H9 (cell line): ENCODE measurements at regions not wholly inside any gene's neighbourhood (a gene's known extent, or its start where the extent isn't known, plus 50 kb on each side); places are given as distances from the start of the nearest gene placed in this dataset.

Experiments used
- DNase-seq: peaks from one replicate; pipeline ENCODE4 v3.0.0-alpha.2; 2017
- H2AFZ ChIP-seq: one replicate; pipeline ENCODE4 v1.6.1; 2013; ENCODE audit warnings: mild to moderate bottlenecking, low read length, control low read depth, moderate library complexity
- H2AK5ac ChIP-seq: 2 replicates; pipeline ENCODE4 v1.6.1; 2013; ENCODE audit warnings: low read length, control low read depth, mixed read lengths; ENCODE audit not compliant: insufficient read length
- H2BK120ac ChIP-seq: one replicate; pipeline ENCODE4 v1.6.1; 2013; ENCODE audit warnings: low read depth, mild to moderate bottlenecking, low read length, control low read depth, inconsistent platforms; ENCODE audit not compliant: poor library complexity, severe bottlenecking
- H2BK12ac ChIP-seq: 2 replicates; pipeline ENCODE4 v1.6.1; 2013; ENCODE audit warnings: low read length, control low read depth, mixed read lengths, low read depth; ENCODE audit not compliant: insufficient read length
- H2BK15ac ChIP-seq: 2 replicates; pipeline ENCODE4 v1.6.1; 2013; ENCODE audit warnings: low read depth, low read length, control low read depth
- H2BK20ac ChIP-seq: one replicate; pipeline ENCODE4 v1.6.1; 2013; ENCODE audit warnings: low read depth, mild to moderate bottlenecking, low read length, control low read depth, inconsistent platforms; ENCODE audit not compliant: poor library complexity, severe bottlenecking
- H2BK5ac ChIP-seq: 2 replicates; pipeline ENCODE4 v1.6.1; 2013; ENCODE audit warnings: low read length, control low read depth, mixed read lengths; ENCODE audit not compliant: insufficient read length
- H3K14ac ChIP-seq: 2 replicates; pipeline ENCODE4 v1.6.1; 2013; ENCODE audit warnings: low read length, control low read depth; ENCODE audit not compliant: insufficient read depth
- H3K18ac ChIP-seq: 2 replicates; pipeline ENCODE4 v1.6.1; 2013; ENCODE audit warnings: low read depth, mild to moderate bottlenecking, mixed read lengths, low read length, control low read depth; ENCODE audit not compliant: insufficient read length
- H3K23ac ChIP-seq: 2 replicates; pipeline ENCODE4 v1.6.1; 2013; ENCODE audit warnings: low read length, control low read depth, mixed read lengths, low read depth; ENCODE audit not compliant: insufficient read length
- H3K23me2 ChIP-seq: 2 replicates; pipeline ENCODE4 v1.6.1; 2013; ENCODE audit warnings: low read depth, mild to moderate bottlenecking, mixed read lengths, low read length, control low read depth; ENCODE audit not compliant: insufficient read length, poor library complexity, severe bottlenecking
- H3K27ac ChIP-seq: 2 replicates; pipeline ENCODE4 v1.5.1; 2013; ENCODE audit warnings: low read length, control low read depth, mixed read lengths, low read depth; ENCODE audit not compliant: insufficient read length
- H3K27me3 ChIP-seq: 2 replicates; pipeline ENCODE4 v1.6.1; 2013; ENCODE audit warnings: low read length, control low read depth, inconsistent platforms; ENCODE audit not compliant: insufficient read depth
- H3K4ac ChIP-seq: 2 replicates; pipeline ENCODE4 v1.6.1; 2013; ENCODE audit warnings: low read depth, mild to moderate bottlenecking, control low read depth, inconsistent platforms, low read length, moderate library complexity
- H3K4me1 ChIP-seq: 2 replicates; pipeline ENCODE4 v1.6.1; 2013; ENCODE audit warnings: low read length, control low read depth, inconsistent platforms; ENCODE audit not compliant: insufficient read depth
- H3K4me2 ChIP-seq: 2 replicates; pipeline ENCODE4 v1.6.1; 2013; ENCODE audit warnings: low read length, control low read depth, mixed read lengths; ENCODE audit not compliant: insufficient read length, insufficient read depth
- H3K56ac ChIP-seq: 2 replicates; pipeline ENCODE4 v1.6.1; 2013; ENCODE audit warnings: low read depth, mild to moderate bottlenecking, mixed read lengths, low read length, control low read depth; ENCODE audit not compliant: insufficient read length
- H3K79me1 ChIP-seq: 2 replicates; pipeline ENCODE4 v1.6.1; 2013; ENCODE audit warnings: low read depth, mild to moderate bottlenecking, moderate library complexity, low read length, control low read depth, inconsistent platforms; ENCODE audit not compliant: insufficient read depth, poor library complexity, severe bottlenecking
- H3K79me2 ChIP-seq: 2 replicates; pipeline ENCODE4 v1.6.1; 2013; ENCODE audit warnings: low read length, control low read depth, inconsistent platforms; ENCODE audit not compliant: insufficient read depth
- H3K9ac ChIP-seq: 2 replicates; pipeline ENCODE4 v1.6.1; 2013; ENCODE audit warnings: low read length, control low read depth, mixed read lengths; ENCODE audit not compliant: insufficient read length; ENCODE audit errors: extremely low read depth
- H3K9me3 ChIP-seq: one replicate; pipeline ENCODE4 v1.6.1; 2013; ENCODE audit warnings: low read depth, low read length, inconsistent platforms; ENCODE audit not compliant: control insufficient read depth
- H3T11ph ChIP-seq: one replicate; pipeline ENCODE4 v1.6.1; 2013; ENCODE audit warnings: mild to moderate bottlenecking, low read length, control low read depth, inconsistent platforms
- H4K20me1 ChIP-seq: one replicate; pipeline ENCODE4 v1.6.1; 2013; ENCODE audit not compliant: control insufficient read depth, insufficient read length, insufficient read depth
- H4K5ac ChIP-seq: 2 replicates; pipeline ENCODE4 v1.6.1; 2013; ENCODE audit warnings: low read depth, mild to moderate bottlenecking, mixed read lengths, low read length, control low read depth; ENCODE audit not compliant: insufficient read length
- H4K8ac ChIP-seq: replicated peaks from 2 replicates; pipeline ENCODE4 v1.6.1; 2013; ENCODE audit warnings: low read length, control low read depth, mixed read lengths, low read depth; ENCODE audit not compliant: insufficient read length
- H4K91ac ChIP-seq: 2 replicates; pipeline ENCODE4 v1.6.1; 2013; ENCODE audit warnings: low read depth, mild to moderate bottlenecking, moderate library complexity, mixed read lengths, low read length, control low read depth; ENCODE audit not compliant: insufficient read length
- H3K27ac Mint-ChIP-seq, 3 experiments: 2 replicates in 2 of 3; 3 replicates in 1 of 3; pipeline ENCODE4 v1.8.0; 2020 to 2021; ENCODE audit warnings: mixed read lengths in 3 of 3, mild to moderate bottlenecking in 1 of 3, moderate library complexity in 1 of 3
- H3K27me3 Mint-ChIP-seq: 2 replicates; pipeline ENCODE4 v1.8.0; 2021; ENCODE audit warnings: low read depth, mild to moderate bottlenecking, moderate library complexity, mixed read lengths
- H3K36me3 Mint-ChIP-seq, 3 experiments: 2 replicates in 2 of 3; 3 replicates in 1 of 3; pipeline ENCODE4 v1.8.0; 2020 to 2021; ENCODE audit warnings: low read depth in 3 of 3, mixed read lengths in 3 of 3; ENCODE audit not compliant: insufficient read depth in 1 of 3
- H3K4me1 Mint-ChIP-seq, 2 experiments: 2 replicates each; pipeline ENCODE4 v1.8.0; 2020; ENCODE audit warnings: mixed read lengths in 2 of 2
- H3K4me3 Mint-ChIP-seq, 2 experiments: 2 replicates in 1 of 2; 3 replicates in 1 of 2; pipeline ENCODE4 v1.8.0; 2020 to 2021; ENCODE audit warnings: mild to moderate bottlenecking in 2 of 2, mixed read lengths in 2 of 2, moderate library complexity in 1 of 2
- H3K9me3 Mint-ChIP-seq, 2 experiments: 2 replicates in 1 of 2; 3 replicates in 1 of 2; pipeline ENCODE4 v1.8.0; 2020; ENCODE audit warnings: mild to moderate bottlenecking in 2 of 2, mixed read lengths in 2 of 2, moderate library complexity in 1 of 2
- CTCF ChIP-seq: fragments of 200-600 bp; sonication (generic); conservative IDR thresholded peaks from 3 replicates; pipeline ENCODE4 v1.8.0; 2021; ENCODE audit warnings: antibody characterized with exemption, mild to moderate bottlenecking
- WGBS: extraction: QIAGEN DNeasy Blood & Tissue Kit; methylation state at CpG from one replicate; pipeline ENCODE4 v1.1.7; 2013; ENCODE audit warnings: missing lambda C conversion rate, low lambda C conversion rate, mixed read lengths; ENCODE audit not compliant: insufficient read length; ENCODE audit errors: extremely low coverage; 5-methylcytosine and 5-hydroxymethylcytosine counted together

GRCh38 chr4:91830681-91831395 lies 472.9 kb upstream of the GRID2 start:
- Histone ChIP-seq H3K4ac (no peak overlapping the region), H3K79me2 (no peaks in the 10 kb centered on the region), H4K5ac (no peak overlapping the region), H3K9ac (no peak overlapping the region), H2BK5ac (no peak overlapping the region), H2AK5ac (no peak overlapping the region), H3K4me1 (no peaks in the 10 kb centered on the region), H4K91ac (no peak overlapping the region), H3K27ac (no peak overlapping the region), H3K23me2 (no peaks in the 10 kb centered on the region), H3K79me1 (no peaks in the 10 kb centered on the region), H4K8ac (no peak overlapping the region), H2BK20ac (no peak overlapping the region), H2BK15ac (no peak overlapping the region), H3K56ac (no peak overlapping the region), H3K23ac (no peak overlapping the region), H2AFZ (peak overlapping the region; percentile 60), H3T11ph (no peak overlapping the region), H2BK12ac (no peak overlapping the region), H3K14ac (no peak overlapping the region), H2BK120ac (no peak overlapping the region), H3K9me3 (no peaks in the 10 kb centered on the region), H3K4me2 (no peak overlapping the region), H3K27me3 (no peaks in the 10 kb centered on the region), H3K18ac (no peak overlapping the region), H4K20me1 (no peaks in the 10 kb centered on the region)
- no peak for DNase-seq
- no peak overlapping the region for H3K4me3 Mint-ChIP-seq
- no peak overlapping the region; a peak in 1 of 7 replicates for H3K27ac Mint-ChIP-seq
- no peak for TF ChIP-seq CTCF
- peaks cover 0 to 21% (median 7%) of the 10 kb centered on the region in 3 experiments; a peak in 4 of 7 replicates for H3K36me3 Mint-ChIP-seq
- peaks cover 15 to 18% of the 10 kb centered on the region in 2 experiments for H3K9me3 Mint-ChIP-seq
- no peaks in the 10 kb centered on the region for H3K27me3 Mint-ChIP-seq
- WGBS: no CpG with 5 or more reads among the region's 4 CpGs
- peaks cover 0 to 4% of the 10 kb centered on the region in 2 experiments; a peak in 2 of 4 replicates for H3K4me1 Mint-ChIP-seq
